NCI-H1092 treated with DMSO at 0.1 percent for 48 hours (cell line): ENCODE measurements at regions not wholly inside any gene's neighbourhood (a gene's known extent, or its start where the extent isn't known, plus 50 kb on each side); places are given as distances from the start of the nearest gene placed in this dataset.
"Not testable (repeated sequence)": the region's sequence is repeated elsewhere in the genome, so short reads cannot be mapped to it uniquely, and the experiment has no call there.

Experiments used
- DNase-seq: peaks from one replicate; lab custom pipeline; 2025; lab: John Stamatoyannopoulos, UW

GRCh38 chr12:84382486-84382885, 530.1 kb downstream of the SLC6A15 start:
- DNase-seq: not testable (repeated sequence)

- DNase-seq: no peak
These were observed 536.3 kb downstream of the SLC6A15 start for GRCh38 chr12:84376320-84376719.

- DNase-seq: no peak
These were observed 537.0 kb downstream of the SLC6A15 start for GRCh38 chr12:84375449-84376170.

- DNase-seq: no peak
These were observed 550.1 kb downstream of the SLC6A15 start for GRCh38 chr12:84362552-84362897.

GRCh38 chr12:84361651-84362551, 550.7 kb downstream of the SLC6A15 start:
- DNase-seq: no peak

- DNase-seq: no peak
These were observed 555.3 kb downstream of the SLC6A15 start for GRCh38 chr12:84357314-84357713.

- DNase-seq: no peak
These were observed 556.4 kb downstream of the SLC6A15 start for GRCh38 chr12:84356224-84356623.

- no peak for DNase-seq
These were observed 557.0 kb downstream of the SLC6A15 start for GRCh38 chr12:84355561-84355960.

- DNase-seq: no peak
These were observed 564.0 kb downstream of the SLC6A15 start for GRCh38 chr12:84348582-84348981.

- no peak for DNase-seq
These were observed 571.0 kb downstream of the SLC6A15 start for GRCh38 chr12:84341467-84342193.

GRCh38 chr12:84336231-84336630, 576.4 kb downstream of the SLC6A15 start:
- no peak for DNase-seq

- DNase-seq: no peak
These were observed 582.7 kb downstream of the SLC6A15 start for GRCh38 chr12:84329938-84330337.

- no peak for DNase-seq
These were observed 596.7 kb downstream of the SLC6A15 start for GRCh38 chr12:84315926-84316325.

- no peak for DNase-seq
These were observed 599.3 kb downstream of the SLC6A15 start for GRCh38 chr12:84313323-84313675.

GRCh38 chr12:84308211-84308610, 604.4 kb downstream of the SLC6A15 start:
- no peak for DNase-seq

- no peak for DNase-seq
These were observed 607.5 kb downstream of the SLC6A15 start for GRCh38 chr12:84305144-84305543.

- DNase-seq: no peak
These were observed 618.4 kb downstream of the SLC6A15 start for GRCh38 chr12:84294246-84294645.

- DNase-seq: no peak
These were observed 622.4 kb downstream of the SLC6A15 start for GRCh38 chr12:84290168-84290567.

GRCh38 chr12:84277986-84278385, 634.6 kb downstream of the SLC6A15 start:
- DNase-seq: no peak

- no peak for DNase-seq
These were observed 636.4 kb downstream of the SLC6A15 start for GRCh38 chr12:84276215-84276614.

GRCh38 chr12:84272324-84272723, 640.3 kb downstream of the SLC6A15 start:
- no peak for DNase-seq

GRCh38 chr12:84270470-84271140, 642.0 kb downstream of the SLC6A15 start:
- no peak for DNase-seq
